Keratinocyte (primary cell): ENCODE measurements at regions not wholly inside any gene's neighbourhood (a gene's known extent, or its start where the extent isn't known, plus 50 kb on each side); places are given as distances from the start of the nearest gene placed in this dataset.

ENCODE experiments used
- EZH2 ChIP-seq: IDR thresholded peaks from one replicate; pipeline ENCODE4 v1.6.1; 2012; ENCODE audit warnings: inconsistent platforms, mild to moderate bottlenecking, low read length, moderate library complexity
- TF ChIP-seq, protein P1 (sequence below), 3 experiments: IDR thresholded peaks in 1 of 3; conservative IDR thresholded peaks in 1 of 3; optimal IDR thresholded peaks in 1 of 3; 2 replicates in 2 of 3; 3 replicates in 1 of 3; pipeline versions ENCODE3 to v1.5.1; 2011; ENCODE audit warnings: low read length in 3 of 3, mild to moderate bottlenecking in 3 of 3, moderate library complexity in 2 of 3, control low read depth in 1 of 3, inconsistent platforms in 1 of 3; ENCODE audit not compliant: insufficient read depth in 2 of 3; ENCODE audit errors: extremely low read depth in 1 of 3

DNA sequence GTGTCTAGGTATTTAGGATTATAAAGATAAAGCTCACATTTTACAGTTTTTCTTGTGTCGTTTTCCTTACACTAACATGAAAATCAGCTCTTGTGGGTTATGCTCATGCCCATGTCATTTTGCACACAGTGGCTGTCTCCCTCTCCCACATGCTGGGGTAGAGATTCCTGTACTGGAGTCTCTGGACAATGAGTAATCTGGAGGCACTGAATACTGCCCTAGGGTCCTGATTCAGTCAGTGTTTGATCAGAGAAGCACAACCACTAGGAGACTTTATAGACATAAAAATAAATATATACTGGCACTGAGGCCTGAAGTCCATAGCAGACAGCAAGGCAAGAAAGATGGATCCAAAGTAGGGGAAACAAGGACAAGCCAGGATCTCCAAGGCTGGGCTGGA lies 1008.8 kb downstream of the KCNMA1 start:
- TF ChIP-seq, protein P1, sequence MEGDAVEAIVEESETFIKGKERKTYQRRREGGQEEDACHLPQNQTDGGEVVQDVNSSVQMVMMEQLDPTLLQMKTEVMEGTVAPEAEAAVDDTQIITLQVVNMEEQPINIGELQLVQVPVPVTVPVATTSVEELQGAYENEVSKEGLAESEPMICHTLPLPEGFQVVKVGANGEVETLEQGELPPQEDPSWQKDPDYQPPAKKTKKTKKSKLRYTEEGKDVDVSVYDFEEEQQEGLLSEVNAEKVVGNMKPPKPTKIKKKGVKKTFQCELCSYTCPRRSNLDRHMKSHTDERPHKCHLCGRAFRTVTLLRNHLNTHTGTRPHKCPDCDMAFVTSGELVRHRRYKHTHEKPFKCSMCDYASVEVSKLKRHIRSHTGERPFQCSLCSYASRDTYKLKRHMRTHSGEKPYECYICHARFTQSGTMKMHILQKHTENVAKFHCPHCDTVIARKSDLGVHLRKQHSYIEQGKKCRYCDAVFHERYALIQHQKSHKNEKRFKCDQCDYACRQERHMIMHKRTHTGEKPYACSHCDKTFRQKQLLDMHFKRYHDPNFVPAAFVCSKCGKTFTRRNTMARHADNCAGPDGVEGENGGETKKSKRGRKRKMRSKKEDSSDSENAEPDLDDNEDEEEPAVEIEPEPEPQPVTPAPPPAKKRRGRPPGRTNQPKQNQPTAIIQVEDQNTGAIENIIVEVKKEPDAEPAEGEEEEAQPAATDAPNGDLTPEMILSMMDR (optimal IDR thresholded peaks at IDR 0.05 in 1 of 3, IDR thresholded peaks at IDR 0.05 in 1 of 3, conservative IDR thresholded peaks at IDR 0.05 in 1 of 3; ENCODE audit: extremely low read depth in 1 of 3, insufficient read depth in 2 of 3, low read length in 3 of 3) = no peak
- TF ChIP-seq EZH2 = no peak
